ENCODE measurements at regions not wholly inside any gene's neighbourhood (a gene's known extent, or its start where the extent isn't known, plus 50 kb on each side); places are given as distances from the start of the nearest gene placed in this dataset.

GRCh38 chr6:116997496-116997895 is 120.5 kb downstream of the RFX6 start:
- no peak for TF ChIP-seq CTCF (IDR thresholded peaks at IDR 0.05)
- TF ChIP-seq POLR2A (IDR thresholded peaks at IDR 0.05), result no peak

All from testis (tissue), 2 donors.